IMR-90 (cell line): ENCODE measurements at regions not wholly inside any gene's neighbourhood (a gene's known extent, or its start where the extent isn't known, plus 50 kb on each side); places are given as distances from the start of the nearest gene placed in this dataset.

Experiments used
- CEBPB ChIP-seq: IDR thresholded peaks from 2 replicates; pipeline ENCODE4 v1.6.1; 2012; ENCODE audit warnings: low read depth, low read length, improper control_type of control experiment
- CTCF ChIP-seq: conservative IDR thresholded peaks from 2 replicates; pipeline ENCODE4 v1.5.1; 2012; ENCODE audit warnings: mild to moderate bottlenecking, low read depth, low read length, improper control_type of control experiment
- ELK1 ChIP-seq: fragments of 150-350 bp; IDR thresholded peaks from 2 replicates; pipeline ENCODE4 v1.6.1; 2016; ENCODE audit warnings: low read depth, mild to moderate bottlenecking, low read length, moderate library complexity, borderline replicate concordance
- MAZ ChIP-seq: IDR thresholded peaks from 2 replicates; pipeline ENCODE4 v1.6.1; 2012; ENCODE audit warnings: low read depth, mild to moderate bottlenecking, low read length, improper control_type of control experiment, moderate library complexity, borderline replicate concordance
- NFE2L2 ChIP-seq: fragments of 150-350 bp; IDR thresholded peaks from 2 replicates; pipeline ENCODE4 v1.6.1; 2016; ENCODE audit warnings: low read depth, mild to moderate bottlenecking, low read length
- POLR2A ChIP-seq: IDR thresholded peaks from 2 replicates; pipeline ENCODE4 v1.6.1; 2012; ENCODE audit warnings: mild to moderate bottlenecking, low read depth, low read length
- RFX5 ChIP-seq: IDR thresholded peaks from 2 replicates; pipeline ENCODE4 v1.8.0; 2012; ENCODE audit warnings: low read depth, mild to moderate bottlenecking, low read length, moderate library complexity

GRCh38 chr1:47551971-47552528 lies 114.2 kb downstream of the FOXD2 start:
- TF ChIP-seq CTCF (no peak), POLR2A (no peak), RFX5 (no peak), CEBPB (no peak), NFE2L2 (no peak), MAZ (no peak), ELK1 (no peak)
